ENCODE measurements at regions not wholly inside any gene's neighbourhood (a gene's known extent, or its start where the extent isn't known, plus 50 kb on each side); places are given as distances from the start of the nearest gene placed in this dataset.

- no peak for DNase-seq
Observed at GRCh38 chr1:217196616-217197015, 434.3 kb downstream of the GPATCH2 start.

DNA sequence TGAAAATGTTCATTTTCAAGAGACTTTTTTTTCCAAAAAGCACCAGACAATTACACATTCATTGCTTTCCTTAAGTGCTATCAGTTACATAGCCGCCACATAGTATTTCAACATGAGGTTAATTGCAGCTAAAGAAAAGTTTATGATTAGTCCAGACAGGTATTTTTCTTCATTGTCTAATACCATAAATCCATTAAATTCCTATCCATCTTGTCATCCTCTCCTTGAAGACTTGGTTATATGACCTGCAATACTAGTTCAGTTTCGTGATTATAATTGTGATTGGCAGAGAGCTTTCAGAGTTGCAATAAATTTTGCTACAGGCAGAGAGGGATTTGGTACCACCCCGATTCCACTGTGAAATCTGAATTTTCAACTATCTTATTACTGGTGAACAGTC, 437.7 kb downstream of the GPATCH2 start:
- DNase-seq, result no peak

- no peak for DNase-seq
Observed at GRCh38 chr1:217191441-217191840, 439.4 kb downstream of the GPATCH2 start.

GRCh38 chr1:217190359-217190758, 440.5 kb downstream of the GPATCH2 start:
- no peak for DNase-seq

DNA sequence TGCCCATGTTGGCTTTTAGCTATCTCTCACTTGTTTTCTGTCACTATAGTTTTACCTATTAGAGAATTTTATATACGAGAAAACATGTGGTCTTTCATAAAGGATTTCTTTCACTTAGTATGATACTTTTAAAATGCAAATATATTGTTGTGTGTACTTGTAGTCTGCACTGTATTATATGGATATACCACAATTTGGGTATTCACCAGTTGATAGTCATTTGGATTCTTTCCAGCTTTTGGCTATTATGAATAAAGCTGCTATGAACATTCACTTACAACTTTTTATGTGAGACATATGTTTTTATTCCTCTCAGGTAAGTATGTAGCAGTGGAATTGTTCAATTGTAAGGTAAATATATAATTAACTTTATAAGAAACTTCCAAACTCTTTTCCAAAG, 441.5 kb downstream of the GPATCH2 start:
- no peak for DNase-seq

GRCh38 chr1:217188280-217189237, 442.3 kb downstream of the GPATCH2 start:
- no peak for DNase-seq

DNA sequence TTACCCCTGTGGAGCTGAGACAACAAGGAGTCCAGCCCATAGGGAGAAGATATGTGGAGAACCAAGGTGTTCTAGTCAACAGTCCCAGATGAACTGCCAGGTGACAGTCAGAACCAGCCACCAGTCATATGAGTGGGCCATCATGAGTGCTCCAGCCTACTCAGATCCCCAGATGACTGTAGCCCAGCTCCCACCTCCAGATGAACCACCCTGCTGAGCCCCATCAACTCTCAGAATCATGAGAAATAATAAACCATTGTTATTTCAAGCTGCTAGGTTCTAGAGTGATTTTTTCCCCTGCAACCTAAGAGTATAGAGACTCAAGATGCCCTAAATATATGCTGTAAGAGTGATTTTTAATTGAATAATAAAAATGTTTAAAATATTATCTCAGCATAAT, 444.2 kb downstream of the GPATCH2 start:
- DNase-seq, result no peak

DNA sequence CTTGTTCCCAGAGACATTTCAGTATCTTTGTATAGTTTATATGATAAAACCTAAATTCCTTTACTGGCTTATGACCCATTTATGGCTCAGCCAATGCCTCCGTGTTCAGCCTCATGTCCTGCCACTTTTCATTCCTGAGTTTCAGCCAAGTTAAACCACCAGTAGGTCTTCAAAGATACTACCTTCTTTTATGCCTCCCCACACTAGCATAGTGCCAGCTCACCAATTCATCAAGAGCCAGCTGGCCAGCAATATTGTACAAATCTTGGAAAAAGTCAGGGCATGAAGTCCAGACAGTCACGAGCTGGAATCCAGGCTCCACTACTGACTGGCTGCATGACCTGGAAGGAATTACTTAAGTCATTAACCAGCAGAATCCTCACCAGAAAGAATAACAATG, 446.0 kb downstream of the GPATCH2 start:
- no peak for DNase-seq

- DNase-seq, result no peak
Observed at GRCh38 chr1:217182992-217183391, 447.9 kb downstream of the GPATCH2 start.

GRCh38 chr1:217181756-217182155, 449.1 kb downstream of the GPATCH2 start:
- no peak for DNase-seq

- no peak for DNase-seq
Observed at GRCh38 chr1:217181176-217181746, 449.6 kb downstream of the GPATCH2 start.

DNA sequence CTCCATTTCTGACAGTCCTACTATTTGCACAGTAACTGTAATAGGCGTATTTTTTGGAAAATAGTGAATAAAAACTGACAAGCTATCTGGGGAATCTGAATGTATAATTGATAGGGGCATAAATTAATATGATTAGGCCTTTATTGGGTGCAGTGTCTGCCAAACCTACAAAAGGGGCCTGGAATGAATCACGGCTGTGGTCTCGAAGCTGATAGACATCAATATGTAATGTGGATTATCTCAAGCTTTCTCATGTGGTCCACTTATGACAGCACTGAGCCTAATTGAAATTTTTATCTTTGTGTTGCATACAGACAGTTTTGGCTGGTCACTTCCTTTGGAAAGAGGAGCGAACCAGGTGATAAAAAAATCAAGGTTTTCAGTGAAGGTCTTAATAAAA, 450.4 kb downstream of the GPATCH2 start:
- DNase-seq, result no peak

DNA sequence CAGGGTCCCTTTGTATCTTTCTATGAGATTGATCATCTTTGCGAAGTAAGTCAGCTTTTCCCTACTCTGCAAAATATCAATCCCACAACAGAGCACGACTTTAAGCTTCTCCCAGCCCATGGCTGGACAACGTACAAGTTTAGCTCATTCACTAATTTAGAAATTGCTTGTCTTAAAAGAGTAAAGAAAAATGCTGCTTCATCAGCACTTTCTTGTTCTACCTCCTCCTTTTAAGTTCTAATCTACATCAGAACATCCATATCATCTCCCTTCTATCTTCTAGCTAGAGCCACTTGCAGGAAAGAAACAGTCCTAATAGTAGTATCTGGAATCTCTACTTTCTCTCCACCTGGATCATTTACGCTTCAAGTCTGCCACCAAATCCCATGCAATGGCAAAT, 441.2 kb upstream of the ESRRG start:
- no peak for DNase-seq

- DNase-seq, result no peak
Observed at GRCh38 chr1:217153361-217153760, 430.1 kb upstream of the ESRRG start.

GRCh38 chr1:217150366-217150765, 427.1 kb upstream of the ESRRG start:
- no peak for DNase-seq

- no peak for DNase-seq
Observed at GRCh38 chr1:217149791-217150190, 426.6 kb upstream of the ESRRG start.

- no peak for DNase-seq
Observed at GRCh38 chr1:217141711-217142110, 418.5 kb upstream of the ESRRG start.

- no peak for DNase-seq
Observed at GRCh38 chr1:217140041-217140901, 417.0 kb upstream of the ESRRG start.

- no peak for DNase-seq
Observed at GRCh38 chr1:217139513-217139912, 416.3 kb upstream of the ESRRG start.

GRCh38 chr1:217138799-217139466, 415.7 kb upstream of the ESRRG start:
- DNase-seq, result no peak

DNA sequence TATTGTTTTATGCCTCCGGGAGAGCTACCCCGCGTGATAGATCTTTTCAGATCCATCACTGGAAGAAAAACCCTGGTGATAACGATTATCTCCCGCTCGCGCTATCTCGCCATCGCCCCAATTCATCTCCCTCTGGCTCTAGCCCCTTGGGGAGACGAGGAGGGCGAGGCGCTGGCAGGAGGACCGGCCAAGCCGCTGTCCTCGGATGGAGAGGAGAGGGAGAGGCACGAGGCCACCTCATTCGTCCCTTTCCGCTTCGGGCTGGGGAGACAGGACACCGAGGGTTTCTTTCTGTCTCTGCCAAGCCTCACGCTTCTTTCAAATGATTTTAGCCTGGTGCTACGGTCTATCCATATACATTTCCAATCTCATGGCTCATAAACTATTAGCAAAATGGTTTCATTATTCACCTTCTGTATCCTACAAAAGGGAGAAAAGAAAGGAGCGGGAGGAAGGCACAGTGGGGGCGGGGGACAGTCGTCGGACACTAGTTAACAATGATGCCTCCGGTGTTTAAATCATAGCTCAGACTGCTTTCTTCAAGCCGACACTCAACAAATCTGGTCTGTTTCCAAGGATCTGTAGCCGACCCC, 415.0 kb upstream of the ESRRG start:
- no peak for DNase-seq

DNA sequence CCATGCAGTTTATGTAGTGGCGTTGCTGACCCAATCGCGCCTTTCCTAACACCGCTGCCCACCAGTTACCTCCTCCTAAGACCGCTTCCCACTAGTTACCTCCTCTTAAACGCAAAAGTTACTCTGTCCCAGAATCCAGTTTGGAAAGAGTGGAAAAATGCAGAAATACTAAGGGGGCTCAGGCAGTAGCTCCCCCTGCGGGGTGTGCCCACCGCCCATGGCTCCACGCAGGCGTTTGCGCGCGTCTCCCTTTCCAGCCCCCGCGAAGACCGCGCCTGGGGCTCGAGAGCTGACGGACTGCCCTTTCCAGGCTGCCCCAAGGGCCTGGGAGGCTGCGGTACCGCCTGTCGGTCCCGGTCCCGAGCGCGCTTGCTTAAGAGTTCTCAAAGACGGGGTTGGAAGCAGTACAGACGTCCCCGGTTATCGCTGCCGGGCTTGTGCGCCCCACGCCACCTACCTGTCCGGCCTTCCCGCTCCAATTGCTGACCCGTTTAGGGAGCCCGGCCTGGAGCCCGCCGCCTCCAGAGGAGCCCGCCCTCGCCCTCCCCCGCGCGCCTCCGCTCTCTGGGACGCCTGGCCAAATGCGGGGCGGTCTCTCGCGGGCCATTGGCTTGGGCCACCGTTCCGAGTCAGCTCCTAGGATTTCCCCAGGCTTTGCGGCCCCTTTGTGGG, 414.1 kb upstream of the ESRRG start:
- no peak for DNase-seq
